HUDEP-2 (cell line): ENCODE measurements at regions not wholly inside any gene's neighbourhood (a gene's known extent, or its start where the extent isn't known, plus 50 kb on each side); places are given as distances from the start of the nearest gene placed in this dataset.

Experiments used
- DNase-seq, 76 experiments: peaks; one replicate each; lab custom pipeline; 2025; ENCODE audit not compliant: unreplicated experiment in 76 of 76; lab: John Stamatoyannopoulos, UW

DNA sequence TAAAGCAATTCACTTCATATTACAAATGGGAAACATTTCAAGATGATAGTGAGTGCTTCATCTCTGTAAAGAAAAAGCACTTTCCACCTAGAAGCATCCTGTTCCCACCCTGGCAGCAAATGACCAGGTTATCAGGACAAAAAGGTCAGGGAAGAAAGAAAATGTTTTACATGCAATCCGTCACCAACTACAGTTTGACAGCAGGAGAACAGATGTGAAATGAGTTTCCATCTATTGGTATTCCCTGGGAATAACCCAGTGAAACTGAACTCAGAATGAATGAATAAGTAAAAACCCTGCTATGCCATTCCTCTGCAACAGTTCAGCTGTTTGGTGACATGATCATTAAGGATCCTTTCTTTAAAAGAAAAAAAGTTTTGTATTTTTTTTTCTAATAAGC is 67.6 kb downstream of the HTR1A start:
- DNase-seq, result no peak

DNA sequence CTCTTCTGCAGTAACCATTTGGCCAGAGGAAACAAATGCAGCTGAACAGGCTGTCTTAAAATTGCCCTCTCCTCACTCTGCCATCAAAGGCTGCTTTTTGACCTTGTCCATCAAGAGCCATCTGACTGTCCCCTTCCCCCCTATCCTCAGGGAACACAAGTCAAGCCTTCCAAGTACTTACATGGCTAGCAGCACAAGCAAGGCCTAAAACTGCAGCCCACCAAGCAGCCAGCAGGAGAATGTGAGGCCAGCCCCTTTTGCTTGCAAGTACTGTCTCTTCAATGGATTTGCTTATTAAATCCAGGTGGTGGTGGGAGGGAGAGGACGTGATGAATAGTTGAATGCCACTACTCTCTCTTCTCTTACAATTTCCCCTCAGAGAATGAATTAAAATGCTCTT is 83.5 kb downstream of the HTR1A start:
- no peak for DNase-seq

DNA sequence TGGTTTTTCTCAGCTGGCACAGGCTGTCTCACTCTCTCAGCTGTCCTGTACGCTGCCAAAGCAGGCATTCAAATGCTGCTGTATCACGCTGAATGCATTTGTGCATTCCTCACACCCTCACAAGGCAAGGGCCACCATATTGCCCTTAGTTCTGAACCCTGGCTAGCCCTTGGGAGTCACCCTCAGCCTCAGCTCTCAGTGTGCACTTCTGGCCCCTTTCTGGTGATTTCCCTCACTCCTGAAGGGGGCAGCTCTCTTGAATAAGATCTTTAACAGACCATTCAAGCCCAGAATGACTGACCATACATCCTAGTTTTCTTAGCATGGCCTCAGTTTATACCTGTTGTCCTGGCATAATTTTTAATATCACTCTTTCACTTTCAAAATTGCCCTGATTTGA is 84.3 kb downstream of the HTR1A start:
- DNase-seq, result no peak

DNA sequence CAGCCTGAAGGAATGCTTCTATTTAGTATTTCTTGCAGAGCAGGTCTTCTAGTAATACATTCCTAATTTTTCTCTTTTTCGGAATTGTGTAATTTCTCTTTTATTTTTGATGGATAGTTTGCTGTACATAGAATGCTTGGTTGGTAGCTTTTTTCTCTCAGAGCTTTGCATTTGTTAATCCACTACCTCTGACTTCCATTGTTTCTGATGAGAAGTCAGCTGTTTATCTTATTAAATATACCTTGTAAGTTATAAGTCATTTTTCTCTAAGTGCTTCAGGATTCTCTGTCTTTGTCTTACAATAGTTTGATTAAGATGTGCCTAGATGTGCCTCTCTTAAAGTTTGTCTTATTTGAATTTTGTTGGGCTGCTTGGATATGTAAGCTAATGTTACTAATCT is 101.9 kb downstream of the HTR1A start:
- DNase-seq, result no peak

DNA sequence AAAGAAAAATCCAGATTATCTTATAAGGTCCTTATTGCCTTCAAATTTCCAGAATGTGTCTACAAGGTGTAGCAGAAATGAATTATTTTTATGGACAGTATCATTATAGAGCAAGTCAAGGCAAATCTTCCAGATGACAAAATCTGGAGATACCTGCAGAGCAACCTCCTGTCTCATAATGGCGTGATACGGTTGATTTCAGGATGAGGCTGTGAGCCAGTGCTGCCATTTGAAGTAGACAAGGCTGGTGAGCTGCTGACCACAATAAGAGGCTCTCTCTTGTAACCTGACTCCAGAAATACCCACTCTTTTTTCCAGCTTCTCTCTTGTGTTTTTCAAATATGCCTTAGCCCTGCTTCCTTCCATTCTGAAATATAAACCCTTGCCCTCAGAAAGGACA is 108.2 kb downstream of the HTR1A start:
- no peak for DNase-seq

DNA sequence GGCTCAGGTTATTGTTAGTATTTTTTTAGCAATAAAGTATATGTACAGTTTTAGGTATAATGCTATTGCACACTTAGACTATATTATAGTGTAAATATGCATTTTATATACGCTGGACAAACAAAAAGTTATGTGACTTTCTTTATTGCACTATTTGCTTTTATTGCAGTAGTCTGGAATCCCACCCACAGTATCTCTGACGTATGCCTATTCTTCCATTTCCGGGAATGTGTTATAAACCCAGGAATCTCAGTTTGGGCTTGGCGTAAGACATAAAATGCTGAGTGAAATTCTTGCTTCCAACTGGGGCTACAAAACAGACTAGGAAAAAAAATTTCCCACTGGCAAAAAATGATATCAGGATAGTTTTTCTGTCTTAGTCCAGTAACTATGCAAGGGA is 119.1 kb downstream of the HTR1A start:
- no peak for DNase-seq

DNA sequence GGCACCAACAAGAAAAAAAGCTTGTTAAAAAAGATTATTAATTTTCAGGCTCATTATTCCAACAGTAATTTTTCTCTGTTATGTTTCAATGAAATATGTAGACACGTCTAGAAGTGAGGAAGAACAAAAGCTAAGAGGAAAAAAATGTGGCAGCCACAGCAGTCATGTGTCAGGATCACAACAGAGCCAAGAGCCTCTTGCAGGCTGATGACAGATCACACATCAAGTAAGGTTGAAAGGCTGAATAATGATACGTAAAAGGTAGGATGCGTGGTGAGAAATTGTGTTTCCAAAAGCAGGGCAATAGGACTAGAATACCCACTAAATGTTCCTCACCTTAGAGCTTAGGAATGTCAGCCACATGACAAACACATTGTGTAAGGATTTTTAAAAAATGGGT is 124.8 kb downstream of the HTR1A start:
- DNase-seq, result no peak

DNA sequence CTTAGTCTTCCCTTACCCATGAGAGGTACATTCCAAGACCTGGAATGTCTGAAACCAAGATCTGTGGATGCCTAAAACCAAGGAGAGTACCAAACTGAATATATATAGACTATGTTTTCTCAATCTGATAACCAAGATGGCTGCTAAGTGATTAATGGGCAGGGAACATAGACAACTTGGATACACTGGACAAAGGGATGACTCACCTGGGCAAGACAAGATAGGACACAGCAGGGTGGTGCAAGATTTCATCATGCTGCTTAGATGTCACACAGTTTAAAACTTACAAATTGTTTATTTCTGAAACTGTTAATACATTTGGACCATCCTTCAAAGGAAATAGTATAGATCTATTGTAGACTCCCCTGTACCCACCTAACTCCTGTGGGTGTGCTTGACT is 130.9 kb downstream of the HTR1A start:
- no peak for DNase-seq

DNA sequence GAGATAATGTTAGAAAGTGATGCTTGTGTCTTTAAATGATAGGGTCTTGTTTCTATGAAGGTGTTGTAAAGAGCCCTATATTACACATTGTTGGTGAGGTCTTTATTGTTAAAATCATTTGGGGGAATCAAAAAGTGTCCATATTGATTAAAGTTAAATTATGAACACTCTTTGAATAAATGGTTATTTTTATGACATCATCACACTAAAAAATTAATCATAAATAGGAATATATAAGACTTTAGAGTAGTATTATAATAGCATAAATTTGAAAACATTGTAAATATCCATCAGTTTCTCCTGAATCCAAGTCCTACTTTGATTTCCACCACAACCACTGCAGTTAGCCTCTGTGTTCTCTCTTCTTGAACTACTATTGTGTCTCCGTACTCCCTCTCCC is 136.3 kb downstream of the HTR1A start:
- DNase-seq, result no peak

DNA sequence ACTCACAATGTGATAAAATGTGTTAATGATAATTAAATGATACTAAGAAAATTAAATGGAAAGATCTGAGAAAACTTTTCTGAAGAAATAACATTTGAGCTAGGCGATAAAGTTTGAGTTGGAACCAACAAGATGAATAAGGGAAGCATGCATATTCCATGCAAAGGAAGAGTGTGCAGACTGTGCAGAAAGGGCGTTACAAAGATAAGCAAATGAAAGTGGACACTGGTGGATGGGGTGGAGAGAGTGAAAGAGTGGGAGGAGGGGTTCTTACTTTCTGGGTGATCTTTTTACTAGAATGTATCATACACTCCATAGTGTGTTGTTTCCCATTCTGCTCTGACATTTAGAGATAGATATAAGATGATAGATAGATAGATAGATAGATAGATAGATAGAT is 138.7 kb downstream of the HTR1A start:
- no peak for DNase-seq

DNA sequence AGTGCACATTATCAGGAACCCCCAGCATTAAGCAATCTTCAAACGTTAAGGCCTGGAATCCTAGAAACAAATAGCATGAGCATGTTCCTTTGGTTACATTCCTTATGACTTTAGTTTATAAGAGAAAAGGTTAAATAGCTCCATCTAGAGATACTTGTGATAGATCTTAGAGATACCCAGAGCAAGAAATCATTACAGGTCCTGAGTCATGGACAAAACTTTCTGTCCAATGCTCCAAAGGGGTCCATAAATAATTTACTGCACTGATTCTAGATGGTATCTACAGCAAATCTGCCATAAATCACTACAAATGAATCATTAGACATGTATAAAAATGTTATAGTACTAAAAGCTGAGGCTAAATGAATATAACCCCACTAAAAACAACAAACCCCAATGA is 139.6 kb downstream of the HTR1A start:
- DNase-seq, result no peak

DNA sequence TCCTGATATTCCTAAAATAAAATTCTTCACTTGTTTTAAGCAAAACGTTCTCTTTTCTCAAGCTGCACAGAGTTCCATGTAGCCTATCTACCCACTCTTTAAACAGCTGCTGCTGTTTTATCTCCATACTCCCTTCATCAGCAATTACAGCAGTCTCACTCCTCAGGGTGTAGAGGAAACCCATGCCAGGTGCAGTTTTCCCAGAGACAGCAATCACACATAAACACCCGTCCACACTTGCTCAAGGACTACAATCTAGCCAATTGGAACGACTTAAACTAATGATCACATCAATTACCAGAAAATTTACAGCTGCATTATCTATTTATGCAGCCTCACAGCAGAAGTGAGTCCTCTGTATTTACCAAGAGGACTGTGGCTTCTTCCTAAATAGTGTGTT is 141.7 kb downstream of the HTR1A start:
- DNase-seq, result peak in 8 of 76 experiments; percentile 1 to 52 (median 12)

DNA sequence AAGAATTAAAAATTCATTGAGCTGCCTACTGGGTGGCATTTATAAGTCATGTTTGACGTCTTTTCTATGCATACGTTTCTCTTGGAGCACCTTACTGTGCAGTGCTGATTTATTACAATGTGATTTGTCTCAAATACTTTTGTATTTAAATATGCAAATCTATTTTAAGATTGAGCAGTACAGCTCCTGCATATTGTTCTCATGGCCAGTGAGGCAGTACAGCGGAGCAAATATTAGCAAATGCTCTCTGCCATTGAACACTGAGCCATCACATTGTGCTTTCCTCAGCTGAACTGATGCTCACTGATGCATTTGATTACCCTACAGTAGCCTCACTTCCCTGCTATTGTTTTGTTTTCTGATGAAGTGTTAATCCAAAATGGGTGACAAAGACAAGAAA is 149.6 kb downstream of the HTR1A start:
- no peak for DNase-seq

DNA sequence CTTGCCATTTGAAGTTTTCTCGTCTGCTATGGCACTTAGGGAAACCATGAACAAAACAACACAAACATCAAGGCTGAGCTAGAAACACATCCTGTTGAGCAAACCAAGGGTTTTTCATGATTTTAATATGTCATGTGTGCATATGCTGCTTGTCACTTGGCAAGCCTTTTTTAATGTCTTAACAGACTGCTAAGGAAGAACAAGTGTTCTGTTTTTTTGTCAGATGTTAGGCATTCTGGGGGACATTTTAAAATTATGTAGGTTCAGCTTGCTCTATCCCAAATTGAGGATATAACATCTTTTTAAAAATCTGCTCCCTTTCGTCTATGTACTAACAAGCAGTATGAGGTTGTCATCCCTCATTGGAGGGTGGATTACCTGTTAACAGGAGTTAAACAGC is 150.3 kb downstream of the HTR1A start:
- DNase-seq, result no peak

DNA sequence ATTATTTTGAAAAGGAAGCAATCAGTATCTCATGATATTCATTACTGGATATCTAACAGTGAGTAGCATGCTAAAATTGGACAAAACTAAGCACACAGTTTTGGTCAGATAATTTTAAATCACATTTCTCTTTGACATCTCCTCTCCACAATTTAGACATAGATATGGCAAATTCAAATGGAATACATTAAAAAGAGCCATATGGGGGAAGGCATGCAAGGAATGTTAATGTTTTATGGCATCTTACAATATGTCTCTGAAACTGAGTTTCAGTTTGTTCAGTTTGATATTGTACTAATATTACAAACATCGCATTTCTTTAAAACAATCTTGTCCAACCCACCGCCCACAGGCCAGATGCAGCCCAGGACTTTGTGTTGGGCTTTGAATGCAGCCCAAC is 151.0 kb downstream of the HTR1A start:
- no peak for DNase-seq

DNA sequence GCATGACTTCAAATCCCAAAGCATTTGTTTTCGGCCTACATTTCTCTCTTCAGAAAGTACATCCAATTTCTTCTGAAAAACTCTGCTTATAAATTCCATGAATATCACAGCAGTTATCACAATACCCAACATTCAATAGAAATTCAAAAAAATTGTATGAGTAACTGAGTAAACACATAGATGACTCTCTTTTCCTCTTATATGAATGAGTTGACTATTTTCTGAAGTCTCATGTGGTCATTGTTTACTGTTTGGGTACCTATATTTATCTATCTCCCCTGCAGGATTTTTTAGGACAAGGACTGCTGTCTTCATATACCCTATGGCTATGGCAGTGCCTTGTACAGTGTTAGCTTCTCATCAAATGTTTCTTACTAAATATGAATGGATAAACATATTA is 157.1 kb downstream of the HTR1A start:
- DNase-seq, result no peak

DNA sequence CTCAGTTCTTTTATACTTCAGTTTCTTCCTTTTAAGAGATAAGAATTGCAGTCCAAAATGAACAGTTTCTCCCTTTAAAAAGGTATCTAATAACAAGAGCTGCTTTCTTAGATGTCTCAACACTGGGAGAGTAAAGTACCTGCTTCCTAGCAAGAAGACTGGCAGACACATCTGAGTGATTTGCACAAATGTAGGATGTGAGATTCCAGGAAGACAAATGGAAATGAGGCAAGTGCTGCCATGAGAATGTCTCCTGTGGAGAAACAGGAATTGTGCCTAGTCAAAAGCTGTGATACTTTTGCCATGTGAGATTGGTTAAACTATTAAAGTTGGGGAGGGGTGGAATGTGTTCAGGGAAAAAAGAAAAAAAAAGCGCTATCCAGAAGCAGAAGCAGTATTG is 159.1 kb downstream of the HTR1A start:
- no peak for DNase-seq

DNA sequence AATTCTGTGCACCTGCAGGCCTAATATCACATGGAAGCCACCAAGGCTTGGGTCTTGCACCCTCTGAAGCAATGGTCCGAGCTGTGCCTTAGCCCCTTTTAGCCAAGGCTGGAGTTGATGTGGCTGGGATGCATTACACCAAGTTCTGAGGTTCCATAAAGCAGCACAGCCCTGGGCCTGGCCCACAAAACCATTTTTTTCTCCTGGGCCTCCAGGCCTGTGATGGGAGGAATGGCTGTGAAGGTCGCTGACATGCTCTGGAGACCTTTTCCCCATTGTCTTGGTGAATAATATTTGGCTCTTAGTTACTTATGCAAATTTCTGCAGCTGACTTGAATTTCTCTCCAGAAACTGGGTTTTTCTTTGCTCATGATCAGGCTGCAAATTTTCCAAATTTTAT is 167.3 kb downstream of the HTR1A start:
- DNase-seq, result no peak

DNA sequence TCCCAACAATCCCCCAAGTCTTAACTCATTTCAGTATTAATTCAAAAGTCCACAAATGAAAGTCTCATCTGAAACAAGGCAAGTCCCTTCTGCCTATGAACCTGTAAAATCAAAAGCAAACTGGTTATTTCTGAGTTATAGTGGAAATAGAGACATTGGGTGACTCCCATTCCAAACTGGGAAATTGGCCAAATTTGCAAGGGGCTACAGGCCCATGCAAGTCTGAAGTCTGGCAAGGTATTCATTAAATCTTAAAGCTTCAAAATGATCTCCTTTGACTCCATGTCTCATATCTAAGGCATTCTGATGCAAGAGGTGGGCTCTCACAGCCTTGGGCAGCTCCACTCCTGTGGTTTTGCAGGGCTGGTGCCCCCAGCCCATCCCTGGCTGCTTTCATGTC is 167.9 kb downstream of the HTR1A start:
- DNase-seq, result no peak

DNA sequence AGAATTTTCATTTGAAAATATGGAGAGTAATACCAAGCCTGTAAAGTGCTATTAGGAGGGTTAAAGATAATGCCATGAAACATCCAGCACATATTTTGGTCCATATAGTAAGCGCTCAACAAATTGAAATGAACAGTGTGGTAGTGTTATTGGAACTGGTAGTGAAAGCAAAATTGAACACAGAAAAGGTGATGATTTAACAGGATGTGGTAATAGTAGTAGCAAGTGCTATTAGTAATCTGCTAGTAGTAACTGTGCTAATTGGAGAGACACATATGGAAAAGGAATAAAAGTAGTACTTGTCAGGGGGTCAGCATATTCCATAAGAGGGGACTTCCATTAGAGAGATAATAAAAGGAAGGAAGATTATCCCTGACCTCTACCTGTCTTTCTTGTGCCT is 187.3 kb downstream of the HTR1A start:
- DNase-seq, result no peak

DNA sequence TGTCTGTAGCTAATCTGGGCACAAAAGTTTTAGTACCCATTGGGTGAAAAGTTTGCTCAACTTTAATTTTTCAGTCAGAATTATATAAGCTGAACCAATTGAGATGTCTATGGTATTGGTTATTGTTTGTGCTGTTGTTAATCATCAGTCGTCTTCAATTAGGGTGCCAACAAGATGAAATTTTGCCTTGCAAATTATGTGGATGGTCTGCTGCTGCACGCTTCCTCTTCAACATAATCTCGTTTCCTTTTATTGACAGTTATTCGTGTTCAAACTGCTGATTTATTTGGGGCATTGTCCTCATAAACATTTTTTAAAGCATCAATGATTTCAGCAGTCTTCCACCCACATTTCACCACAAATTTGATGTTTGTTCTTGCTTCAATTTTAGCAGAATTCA is 194.0 kb downstream of the HTR1A start:
- no peak for DNase-seq

DNA sequence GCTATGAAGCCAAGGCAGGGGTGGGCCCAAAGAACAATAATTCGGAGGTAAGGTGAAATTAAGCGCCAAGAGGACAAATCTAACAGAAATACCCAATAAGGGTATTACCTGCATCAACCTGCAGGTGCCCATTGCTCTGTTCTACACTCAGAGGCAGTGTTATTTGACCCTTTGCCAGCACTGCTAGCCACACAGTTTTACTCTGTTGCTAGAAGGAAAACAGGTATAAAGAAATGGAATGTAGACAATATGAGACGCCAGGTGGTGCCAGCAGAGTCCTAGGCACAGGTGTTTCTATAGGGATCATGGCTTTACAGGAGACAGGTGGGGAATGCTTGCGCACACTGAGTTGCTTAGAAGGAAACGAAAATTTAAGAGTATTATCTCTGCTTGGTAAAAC is 201.3 kb downstream of the HTR1A start:
- DNase-seq, result no peak

DNA sequence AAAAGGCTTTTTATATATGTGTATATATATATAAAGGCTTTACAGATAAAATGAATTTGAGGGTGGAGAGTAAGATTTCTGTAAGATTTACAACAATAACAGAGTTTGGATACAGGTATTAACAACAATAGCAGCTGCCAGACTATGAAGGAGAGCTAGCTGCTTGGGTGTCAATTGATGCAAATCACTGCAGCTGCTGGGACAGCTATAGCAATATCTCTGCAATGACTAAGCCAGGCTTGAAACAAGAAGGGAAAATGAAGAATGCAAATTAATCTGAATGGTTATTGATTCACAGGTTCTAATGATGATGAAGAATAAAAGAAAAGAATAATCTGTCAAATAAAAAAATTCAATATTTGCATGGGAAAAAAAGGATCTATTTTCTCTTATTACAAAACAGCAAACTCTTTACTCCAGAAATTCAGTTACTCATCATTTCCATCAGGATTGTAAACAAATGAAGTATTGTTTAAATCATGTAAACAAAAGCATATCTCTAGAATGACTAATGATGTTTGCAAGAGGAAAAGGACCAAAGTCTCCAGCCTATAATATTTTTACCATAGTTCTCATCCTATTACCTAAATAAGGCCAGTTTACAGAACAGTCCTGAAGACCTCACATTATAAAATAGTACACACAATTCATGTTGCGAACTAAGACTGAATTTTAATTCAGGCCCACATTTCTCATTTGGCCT is 219.0 kb downstream of the HTR1A start:
- DNase-seq, result no peak
